ENCODE measurements at regions not wholly inside any gene's neighbourhood (a gene's known extent, or its start where the extent isn't known, plus 50 kb on each side); places are given as distances from the start of the nearest gene placed in this dataset.

- Histone ChIP-seq H3K4me1 (ENCODE audit: control insufficient read depth, insufficient read depth, low read length) (no peaks in the 10 kb centered on the region), H3K9me3 (ENCODE audit: control insufficient read depth, insufficient read depth, low read depth, low read length) (no peaks in the 10 kb centered on the region), H3K4me3 (ENCODE audit: low read depth, low read length) (no peak overlapping the region), H3K36me3 (ENCODE audit: control insufficient read depth in 2 of 2, insufficient read depth in 1 of 2, low read length in 2 of 2) (no peaks in the 10 kb centered on the region), H3K27ac (ENCODE audit: extremely low read depth, low read depth, low read length) (no peak overlapping the region)
- ChIA-PET CTCF (no interaction called here), POLR2A (no interaction called here)
- no peak for TF ChIP-seq ZEB2 (tag by site-specific recombination; IDR thresholded peaks at IDR 0.05)
- TF ChIP-seq ZNF391 (tag by site-specific recombination; IDR thresholded peaks at IDR 0.05; ENCODE audit: borderline replicate concordance, low read depth), result no peak
- TF ChIP-seq ZXDB (tag by site-specific recombination; IDR thresholded peaks at IDR 0.05), result no peak
- TF ChIP-seq ZNF133 (tag by site-specific recombination; IDR thresholded peaks at IDR 0.05), result no peak
- TF ChIP-seq ZNF596 (tag by site-specific recombination; IDR thresholded peaks at IDR 0.05), result no peak
Observed at GRCh38 chr2:84281510-84281909, 177.6 kb downstream of the SUCLG1 start.

GRCh38 chr2:84280873-84281272 lies 178.2 kb downstream of the SUCLG1 start:
- Histone ChIP-seq H3K9me3 (ENCODE audit: control insufficient read depth, insufficient read depth, low read depth, low read length) (no peaks in the 10 kb centered on the region), H3K27ac (ENCODE audit: extremely low read depth, low read depth, low read length) (no peak overlapping the region), H3K4me3 (ENCODE audit: low read depth, low read length) (no peak overlapping the region), H3K4me1 (ENCODE audit: control insufficient read depth, insufficient read depth, low read length) (no peaks in the 10 kb centered on the region), H3K36me3 (ENCODE audit: control insufficient read depth in 2 of 2, insufficient read depth in 1 of 2, low read length in 2 of 2) (no peaks in the 10 kb centered on the region)
- CTCF ChIA-PET, result no interaction called here
- TF ChIP-seq ZNF837 (tag by site-specific recombination; IDR thresholded peaks at IDR 0.05) (no peak), SP3 (tag by site-specific recombination; IDR thresholded peaks at IDR 0.05) (no peak), KLF16 (tag by site-specific recombination; IDR thresholded peaks at IDR 0.05) (no peak), GLI4 (tag by site-specific recombination; IDR thresholded peaks at IDR 0.05) (no peak), ZNF10 (tag by site-specific recombination; IDR thresholded peaks at IDR 0.05) (no peak), ZNF354C (tag by site-specific recombination; IDR thresholded peaks at IDR 0.05; ENCODE audit: borderline replicate concordance, low read depth) (no peak), ZNF473 (tag by site-specific recombination; IDR thresholded peaks at IDR 0.05) (no peak), ZNF335 (tag by site-specific recombination; conservative IDR thresholded peaks at IDR 0.05) (no peak), TRIM28 (IDR thresholded peaks at IDR 0.05; ENCODE audit: borderline replicate concordance, low read length) (no peak), REPIN1 (tag by site-specific recombination; IDR thresholded peaks at IDR 0.05; ENCODE audit: low read depth) (no peak), PRDM1 (tag by site-specific recombination; IDR thresholded peaks at IDR 0.05) (no peak), ZNF513 (tag by site-specific recombination; IDR thresholded peaks at IDR 0.05) (no peak), ZXDB (tag by site-specific recombination; IDR thresholded peaks at IDR 0.05) (no peak), ZNF76 (tag by site-specific recombination; IDR thresholded peaks at IDR 0.05; ENCODE audit: borderline replicate concordance, low read depth) (no peak), ZNF510 (tag by site-specific recombination; IDR thresholded peaks at IDR 0.05; ENCODE audit: insufficient replicate concordance) (no peak), ZNF24 (tag by site-specific recombination; IDR thresholded peaks at IDR 0.05) (no peak), ZNF600 (tag by site-specific recombination; IDR thresholded peaks at IDR 0.05) (no peak)
- TF ChIP-seq, protein P1, sequence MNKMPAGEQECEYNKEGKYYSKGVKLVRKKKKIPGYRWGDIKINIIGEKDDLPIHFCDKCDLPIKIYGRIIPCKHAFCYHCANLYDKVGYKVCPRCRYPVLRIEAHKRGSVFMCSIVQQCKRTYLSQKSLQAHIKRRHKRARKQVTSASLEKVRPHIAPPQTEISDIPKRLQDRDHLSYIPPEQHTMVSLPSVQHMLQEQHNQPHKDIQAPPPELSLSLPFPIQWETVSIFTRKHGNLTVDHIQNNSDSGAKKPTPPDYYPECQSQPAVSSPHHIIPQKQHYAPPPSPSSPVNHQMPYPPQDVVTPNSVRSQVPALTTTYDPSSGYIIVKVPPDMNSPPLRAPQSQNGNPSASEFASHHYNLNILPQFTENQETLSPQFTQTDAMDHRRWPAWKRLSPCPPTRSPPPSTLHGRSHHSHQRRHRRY (tag by site-specific recombination; IDR thresholded peaks at IDR 0.05), result no peak
- TF ChIP-seq, protein P2, sequence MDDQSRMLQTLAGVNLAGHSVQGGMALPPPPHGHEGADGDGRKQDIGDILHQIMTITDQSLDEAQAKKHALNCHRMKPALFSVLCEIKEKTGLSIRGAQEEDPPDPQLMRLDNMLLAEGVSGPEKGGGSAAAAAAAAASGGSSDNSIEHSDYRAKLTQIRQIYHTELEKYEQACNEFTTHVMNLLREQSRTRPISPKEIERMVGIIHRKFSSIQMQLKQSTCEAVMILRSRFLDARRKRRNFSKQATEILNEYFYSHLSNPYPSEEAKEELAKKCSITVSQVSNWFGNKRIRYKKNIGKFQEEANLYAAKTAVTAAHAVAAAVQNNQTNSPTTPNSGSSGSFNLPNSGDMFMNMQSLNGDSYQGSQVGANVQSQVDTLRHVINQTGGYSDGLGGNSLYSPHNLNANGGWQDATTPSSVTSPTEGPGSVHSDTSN (CRISPR knock-in tag; IDR thresholded peaks at IDR 0.05), result no peak
- POLR2A ChIA-PET, result no interaction called here

Measured in HEK293 (cell line).